PC-9 (cell line): ENCODE measurements at regions not wholly inside any gene's neighbourhood (a gene's known extent, or its start where the extent isn't known, plus 50 kb on each side); places are given as distances from the start of the nearest gene placed in this dataset.
"Not testable (repeated sequence)": the region's sequence is repeated elsewhere in the genome, so short reads cannot be mapped to it uniquely, and the experiment has no call there.

Experiments
- BruUV-seq: library from RNA; stranded (reverse); fragments of 400-500 nt; replicated peaks from 2 replicates; lab custom pipeline; 2021; lab: Mats Ljungman, UMichigan
- CTCF ChIA-PET: fragments of 300-600 bp; sonication (Branson Sonifier 250); formaldehyde crosslinking; loops from one replicate; lab custom pipeline; 2022; ENCODE audit warnings: antibody characterized with exemption; lab: Charles Lee
- POLR2A ChIA-PET: fragments of 300-600 bp; sonication (Branson Sonifier 250); formaldehyde crosslinking; loops from one replicate; lab custom pipeline; 2022; ENCODE audit warnings: antibody characterized with exemption; ENCODE audit not compliant: unreplicated experiment; lab: Charles Lee
- DNase-seq, 2 experiments: peaks; one replicate each; pipeline versions ENCODE4 v3.0.0 to v3.0.0-alpha.2; 2015 to 2022; ENCODE audit warnings: mixed read lengths in 1 of 2
- H2AFZ ChIP-seq: fragments of 200-600 bp; sonication (generic); 2 replicates; pipeline ENCODE4 v1.8.1; 2017; ENCODE audit warnings: antibody characterized with exemption
- H3F3A ChIP-seq: fragments of 200-600 bp; sonication (generic); 2 replicates; pipeline ENCODE4 v1.8.1; 2017; ENCODE audit warnings: antibody characterized with exemption, mild to moderate bottlenecking, low read depth; ENCODE audit not compliant: insufficient read depth
- H3K27ac ChIP-seq: fragments of 200-600 bp; sonication (generic); 2 replicates; pipeline ENCODE4 v1.6.1; 2016; ENCODE audit warnings: mixed run types
- H3K27me3 ChIP-seq: fragments of 200-600 bp; sonication (generic); 2 replicates; pipeline ENCODE4 v1.6.1; 2016; ENCODE audit warnings: low read depth, mixed run types; ENCODE audit not compliant: insufficient read depth
- H3K36me3 ChIP-seq: fragments of 200-600 bp; sonication (generic); 2 replicates; pipeline ENCODE4 v1.6.1; 2016; ENCODE audit warnings: low read depth, mixed run types
- H3K4me1 ChIP-seq: fragments of 200-600 bp; sonication (generic); replicated peaks from 2 replicates; pipeline ENCODE4 v1.6.1; 2016; ENCODE audit warnings: mixed run types; ENCODE audit not compliant: insufficient read depth
- H3K4me2 ChIP-seq: fragments of 200-600 bp; sonication (generic); 2 replicates; pipeline ENCODE4 v1.6.1; 2017; ENCODE audit warnings: mixed run types
- H3K4me3 ChIP-seq: fragments of 200-600 bp; sonication (generic); 2 replicates; pipeline ENCODE4 v1.6.1; 2016; ENCODE audit warnings: mixed run types
- H3K79me2 ChIP-seq: fragments of 200-600 bp; sonication (generic); 2 replicates; pipeline ENCODE4 v1.6.1; 2017; ENCODE audit warnings: low read depth, mixed run types
- H3K9me2 ChIP-seq: fragments of 200-600 bp; sonication (generic); 2 replicates; pipeline ENCODE4 v1.8.1; 2017; ENCODE audit warnings: mild to moderate bottlenecking; ENCODE audit not compliant: insufficient read depth
- H3K9me3 ChIP-seq: fragments of 200-600 bp; sonication (generic); 2 replicates; pipeline ENCODE4 v1.8.1; 2016; ENCODE audit warnings: low read depth; ENCODE audit not compliant: insufficient read depth
- H4K20me1 ChIP-seq: fragments of 200-600 bp; sonication (generic); 2 replicates; pipeline ENCODE4 v1.8.1; 2017; ENCODE audit not compliant: insufficient read depth
- CTCF ChIP-seq: fragments of 200-600 bp; sonication (generic); conservative IDR thresholded peaks from 2 replicates; pipeline ENCODE4 v1.6.1; 2017; ENCODE audit warnings: mixed run types, antibody characterized with exemption, mild to moderate bottlenecking, moderate library complexity
- EZH2 ChIP-seq: fragments of 200-600 bp; sonication (generic); IDR thresholded peaks from 2 replicates; pipeline ENCODE4 v1.8.0; 2017; ENCODE audit warnings: antibody characterized with exemption, low read depth
- intact Hi-C: fragments of 100-400 bp; cut with micrococcal nuclease; formaldehyde crosslinking; loops from one replicate; pipeline ENCODE4 v1.10.0; 2022; ENCODE audit not compliant: unreplicated experiment

DNA sequence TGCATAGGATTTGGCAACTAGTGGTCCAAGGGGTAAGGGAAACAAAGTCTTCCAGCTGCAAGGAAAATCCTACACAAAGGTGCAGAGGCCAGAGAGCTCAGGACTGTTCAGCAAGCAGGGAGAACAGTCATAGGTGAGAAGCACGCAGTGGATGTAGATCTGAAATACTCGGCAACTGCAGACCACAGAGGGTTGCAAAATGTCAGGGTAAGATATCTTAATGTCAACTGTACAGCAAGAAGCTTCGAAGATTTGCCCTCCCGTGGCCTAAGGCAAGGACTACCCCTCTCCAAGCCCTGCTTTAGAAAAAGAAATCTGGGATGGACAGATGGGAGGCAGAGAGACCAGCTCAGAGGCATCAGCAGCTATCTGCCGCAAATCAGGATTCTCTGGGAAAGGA is 153.4 kb upstream of the IRF2BP2 start:
- Histone ChIP-seq H3K4me2 (no peak overlapping the region), H3K4me1 (no peaks in the 10 kb centered on the region), H2AFZ (no peak overlapping the region), H3K9me2 (no peaks in the 10 kb centered on the region), H3K79me2 (no peaks in the 10 kb centered on the region), H4K20me1 (no peaks in the 10 kb centered on the region), H3K27ac (no peak overlapping the region), H3F3A (no peaks in the 10 kb centered on the region; the same call in 1 of the 2 replicates), H3K9me3 (no peaks in the 10 kb centered on the region), H3K27me3 (no peaks in the 10 kb centered on the region), H3K36me3 (no peaks in the 10 kb centered on the region), H3K4me3 (no peak overlapping the region)
- intact Hi-C loops = no loop called here
- no peak for DNase-seq
- BruUV-seq = no TSS peak
- TF ChIP-seq EZH2 (no peak), CTCF (no peak)
- ChIA-PET POLR2A (no interaction called here), CTCF (no interaction called here)

DNA sequence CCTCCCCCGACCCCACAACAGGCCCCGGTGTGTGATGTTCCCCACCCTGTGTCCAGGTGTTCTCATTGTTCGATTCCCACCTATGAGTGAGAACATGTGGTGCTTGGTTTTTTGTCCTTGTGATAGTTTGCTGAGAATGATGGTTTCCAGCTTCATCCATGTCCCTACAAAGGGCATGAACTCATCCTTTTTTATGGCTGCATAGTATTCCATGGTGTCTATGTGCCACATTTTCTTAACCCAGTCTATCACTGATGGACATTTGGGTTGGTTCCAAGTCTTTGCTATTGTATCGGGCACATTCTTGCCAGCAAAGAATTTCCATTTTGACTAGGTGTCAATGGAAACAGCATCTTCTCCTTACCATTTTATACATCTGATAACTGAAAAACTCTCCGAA is 152.1 kb upstream of the IRF2BP2 start:
- H3F3A ChIP-seq, H3K4me2 ChIP-seq, H3K79me2 ChIP-seq, POLR2A ChIA-PET, H3K27ac ChIP-seq, DNase-seq, H3K4me3 ChIP-seq, H3K9me3 ChIP-seq, H2AFZ ChIP-seq, H4K20me1 ChIP-seq, CTCF ChIA-PET, H3K36me3 ChIP-seq, BruUV-seq, H3K9me2 ChIP-seq, H3K4me1 ChIP-seq, H3K27me3 ChIP-seq, intact Hi-C loops: not testable (repeated sequence)

DNA sequence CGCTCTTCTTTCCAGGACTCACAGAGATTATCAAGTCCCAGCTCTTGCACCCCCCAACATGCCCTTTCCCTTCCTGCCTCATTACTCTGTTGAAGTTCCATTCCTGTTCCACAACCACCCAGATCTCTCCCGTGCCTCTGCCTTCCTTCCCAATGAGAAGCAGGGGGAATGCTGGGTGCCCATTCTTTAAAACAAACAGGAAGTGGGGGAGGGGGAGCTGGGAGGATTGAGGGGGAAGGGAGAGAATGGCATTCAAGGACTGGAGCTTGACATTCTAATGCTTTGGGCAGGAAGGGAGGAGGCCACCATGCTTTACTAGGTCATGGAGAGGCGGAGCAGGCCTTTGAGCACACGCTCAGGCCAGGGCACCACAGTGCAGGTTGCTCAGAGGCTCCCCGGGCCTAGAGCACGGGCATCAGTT is 150.3 kb upstream of the IRF2BP2 start:
- no peaks in the 10 kb centered on the region for H4K20me1 ChIP-seq
- no peak overlapping the region for H3K4me3 ChIP-seq
- ChIA-PET CTCF (no interaction called here), POLR2A (no interaction called here)
- no peaks in the 10 kb centered on the region for H3K9me2 ChIP-seq
- no peak overlapping the region for H2AFZ ChIP-seq
- H3K9me3 ChIP-seq = no peaks in the 10 kb centered on the region
- no peak overlapping the region for H3K4me2 ChIP-seq
- H3K4me1 ChIP-seq = no peaks in the 10 kb centered on the region
- no peaks in the 10 kb centered on the region for H3K79me2 ChIP-seq
- H3K27me3 ChIP-seq = no peaks in the 10 kb centered on the region
- no peak overlapping the region for H3K27ac ChIP-seq
- H3K36me3 ChIP-seq = no peaks in the 10 kb centered on the region
- no peak for DNase-seq
- TF ChIP-seq CTCF = no peak
- TF ChIP-seq EZH2 = no peak
- intact Hi-C loops = no loop called here
- no peaks in the 10 kb centered on the region; the same call in 1 of the 2 replicates for H3F3A ChIP-seq
- BruUV-seq = no TSS peak

DNA sequence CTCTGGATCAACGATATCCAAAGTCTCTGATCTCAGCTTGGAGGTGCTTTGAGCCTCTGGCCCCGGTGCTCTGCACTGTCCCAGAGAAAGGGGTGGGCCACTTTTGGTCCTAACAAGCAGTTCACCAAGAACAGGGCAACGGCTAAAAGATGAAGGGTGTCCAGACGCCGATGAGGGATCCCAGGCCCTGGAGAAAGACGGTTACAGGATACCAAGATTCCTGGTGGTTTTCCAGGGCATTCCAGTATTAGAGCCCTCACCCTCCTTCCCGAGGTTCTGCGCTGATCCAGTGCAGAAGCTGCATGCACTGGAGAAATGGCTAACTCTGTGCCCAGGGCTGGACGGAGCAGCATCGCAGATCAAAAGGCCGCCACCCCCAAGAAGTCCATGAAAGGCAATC is 149.9 kb upstream of the IRF2BP2 start:
- H3K27me3 ChIP-seq = no peaks in the 10 kb centered on the region
- intact Hi-C loops = no loop called here
- H3K4me2 ChIP-seq = no peak overlapping the region
- H3K9me3 ChIP-seq = no peaks in the 10 kb centered on the region
- no peak overlapping the region for H2AFZ ChIP-seq
- no peak overlapping the region for H3K27ac ChIP-seq
- H3K36me3 ChIP-seq = no peaks in the 10 kb centered on the region
- CTCF ChIA-PET = no interaction called here
- H3K4me3 ChIP-seq = no peak overlapping the region
- POLR2A ChIA-PET = interaction anchor here (0.7 kb wide), 1 partner anchor 872 kb away, joined by 3 read pairs; no protein-coding TSS in a partner anchor
- TF ChIP-seq CTCF = no peak
- TF ChIP-seq EZH2 = no peak
- BruUV-seq = no TSS peak
- no peaks in the 10 kb centered on the region; the same call in 1 of the 2 replicates for H3F3A ChIP-seq
- H3K4me1 ChIP-seq = no peaks in the 10 kb centered on the region
- no peak for DNase-seq
- no peaks in the 10 kb centered on the region for H3K9me2 ChIP-seq
- H3K79me2 ChIP-seq = no peaks in the 10 kb centered on the region
- no peaks in the 10 kb centered on the region for H4K20me1 ChIP-seq
